H9 (cell line): ENCODE measurements at regions not wholly inside any gene's neighbourhood (a gene's known extent, or its start where the extent isn't known, plus 50 kb on each side); places are given as distances from the start of the nearest gene placed in this dataset.

ENCODE experiments used
- DNase-seq: peaks from one replicate; pipeline ENCODE4 v3.0.0-alpha.2; 2017
- H2AFZ ChIP-seq: one replicate; pipeline ENCODE4 v1.6.1; 2013; ENCODE audit warnings: mild to moderate bottlenecking, low read length, control low read depth, moderate library complexity
- H2AK5ac ChIP-seq: 2 replicates; pipeline ENCODE4 v1.6.1; 2013; ENCODE audit warnings: low read length, control low read depth, mixed read lengths; ENCODE audit not compliant: insufficient read length
- H2BK120ac ChIP-seq: one replicate; pipeline ENCODE4 v1.6.1; 2013; ENCODE audit warnings: low read depth, mild to moderate bottlenecking, low read length, control low read depth, inconsistent platforms; ENCODE audit not compliant: poor library complexity, severe bottlenecking
- H2BK12ac ChIP-seq: 2 replicates; pipeline ENCODE4 v1.6.1; 2013; ENCODE audit warnings: low read length, control low read depth, mixed read lengths, low read depth; ENCODE audit not compliant: insufficient read length
- H2BK15ac ChIP-seq: 2 replicates; pipeline ENCODE4 v1.6.1; 2013; ENCODE audit warnings: low read depth, low read length, control low read depth
- H2BK20ac ChIP-seq: one replicate; pipeline ENCODE4 v1.6.1; 2013; ENCODE audit warnings: low read depth, mild to moderate bottlenecking, low read length, control low read depth, inconsistent platforms; ENCODE audit not compliant: poor library complexity, severe bottlenecking
- H2BK5ac ChIP-seq: 2 replicates; pipeline ENCODE4 v1.6.1; 2013; ENCODE audit warnings: low read length, control low read depth, mixed read lengths; ENCODE audit not compliant: insufficient read length
- H3K14ac ChIP-seq: 2 replicates; pipeline ENCODE4 v1.6.1; 2013; ENCODE audit warnings: low read length, control low read depth; ENCODE audit not compliant: insufficient read depth
- H3K18ac ChIP-seq: 2 replicates; pipeline ENCODE4 v1.6.1; 2013; ENCODE audit warnings: low read depth, mild to moderate bottlenecking, mixed read lengths, low read length, control low read depth; ENCODE audit not compliant: insufficient read length
- H3K23ac ChIP-seq: 2 replicates; pipeline ENCODE4 v1.6.1; 2013; ENCODE audit warnings: low read length, control low read depth, mixed read lengths, low read depth; ENCODE audit not compliant: insufficient read length
- H3K23me2 ChIP-seq: 2 replicates; pipeline ENCODE4 v1.6.1; 2013; ENCODE audit warnings: low read depth, mild to moderate bottlenecking, mixed read lengths, low read length, control low read depth; ENCODE audit not compliant: insufficient read length, poor library complexity, severe bottlenecking
- H3K27ac ChIP-seq: 2 replicates; pipeline ENCODE4 v1.5.1; 2013; ENCODE audit warnings: low read length, control low read depth, mixed read lengths, low read depth; ENCODE audit not compliant: insufficient read length
- H3K27me3 ChIP-seq: 2 replicates; pipeline ENCODE4 v1.6.1; 2013; ENCODE audit warnings: low read length, control low read depth, inconsistent platforms; ENCODE audit not compliant: insufficient read depth
- H3K4ac ChIP-seq: 2 replicates; pipeline ENCODE4 v1.6.1; 2013; ENCODE audit warnings: low read depth, mild to moderate bottlenecking, control low read depth, inconsistent platforms, low read length, moderate library complexity
- H3K4me1 ChIP-seq: 2 replicates; pipeline ENCODE4 v1.6.1; 2013; ENCODE audit warnings: low read length, control low read depth, inconsistent platforms; ENCODE audit not compliant: insufficient read depth
- H3K4me2 ChIP-seq: 2 replicates; pipeline ENCODE4 v1.6.1; 2013; ENCODE audit warnings: low read length, control low read depth, mixed read lengths; ENCODE audit not compliant: insufficient read length, insufficient read depth
- H3K56ac ChIP-seq: 2 replicates; pipeline ENCODE4 v1.6.1; 2013; ENCODE audit warnings: low read depth, mild to moderate bottlenecking, mixed read lengths, low read length, control low read depth; ENCODE audit not compliant: insufficient read length
- H3K79me1 ChIP-seq: 2 replicates; pipeline ENCODE4 v1.6.1; 2013; ENCODE audit warnings: low read depth, mild to moderate bottlenecking, moderate library complexity, low read length, control low read depth, inconsistent platforms; ENCODE audit not compliant: insufficient read depth, poor library complexity, severe bottlenecking
- H3K79me2 ChIP-seq: 2 replicates; pipeline ENCODE4 v1.6.1; 2013; ENCODE audit warnings: low read length, control low read depth, inconsistent platforms; ENCODE audit not compliant: insufficient read depth
- H3K9ac ChIP-seq: 2 replicates; pipeline ENCODE4 v1.6.1; 2013; ENCODE audit warnings: low read length, control low read depth, mixed read lengths; ENCODE audit not compliant: insufficient read length; ENCODE audit errors: extremely low read depth
- H3K9me3 ChIP-seq: one replicate; pipeline ENCODE4 v1.6.1; 2013; ENCODE audit warnings: low read depth, low read length, inconsistent platforms; ENCODE audit not compliant: control insufficient read depth
- H3T11ph ChIP-seq: one replicate; pipeline ENCODE4 v1.6.1; 2013; ENCODE audit warnings: mild to moderate bottlenecking, low read length, control low read depth, inconsistent platforms
- H4K20me1 ChIP-seq: one replicate; pipeline ENCODE4 v1.6.1; 2013; ENCODE audit not compliant: control insufficient read depth, insufficient read length, insufficient read depth
- H4K5ac ChIP-seq: 2 replicates; pipeline ENCODE4 v1.6.1; 2013; ENCODE audit warnings: low read depth, mild to moderate bottlenecking, mixed read lengths, low read length, control low read depth; ENCODE audit not compliant: insufficient read length
- H4K8ac ChIP-seq: replicated peaks from 2 replicates; pipeline ENCODE4 v1.6.1; 2013; ENCODE audit warnings: low read length, control low read depth, mixed read lengths, low read depth; ENCODE audit not compliant: insufficient read length
- H4K91ac ChIP-seq: 2 replicates; pipeline ENCODE4 v1.6.1; 2013; ENCODE audit warnings: low read depth, mild to moderate bottlenecking, moderate library complexity, mixed read lengths, low read length, control low read depth; ENCODE audit not compliant: insufficient read length
- H3K27ac Mint-ChIP-seq, 3 experiments: 2 replicates in 2 of 3; 3 replicates in 1 of 3; pipeline ENCODE4 v1.8.0; 2020 to 2021; ENCODE audit warnings: mixed read lengths in 3 of 3, mild to moderate bottlenecking in 1 of 3, moderate library complexity in 1 of 3
- H3K27me3 Mint-ChIP-seq: 2 replicates; pipeline ENCODE4 v1.8.0; 2021; ENCODE audit warnings: low read depth, mild to moderate bottlenecking, moderate library complexity, mixed read lengths
- H3K36me3 Mint-ChIP-seq, 3 experiments: 2 replicates in 2 of 3; 3 replicates in 1 of 3; pipeline ENCODE4 v1.8.0; 2020 to 2021; ENCODE audit warnings: low read depth in 3 of 3, mixed read lengths in 3 of 3; ENCODE audit not compliant: insufficient read depth in 1 of 3
- H3K4me1 Mint-ChIP-seq, 2 experiments: 2 replicates each; pipeline ENCODE4 v1.8.0; 2020; ENCODE audit warnings: mixed read lengths in 2 of 2
- H3K4me3 Mint-ChIP-seq, 2 experiments: 2 replicates in 1 of 2; 3 replicates in 1 of 2; pipeline ENCODE4 v1.8.0; 2020 to 2021; ENCODE audit warnings: mild to moderate bottlenecking in 2 of 2, mixed read lengths in 2 of 2, moderate library complexity in 1 of 2
- H3K9me3 Mint-ChIP-seq, 2 experiments: 2 replicates in 1 of 2; 3 replicates in 1 of 2; pipeline ENCODE4 v1.8.0; 2020; ENCODE audit warnings: mild to moderate bottlenecking in 2 of 2, mixed read lengths in 2 of 2, moderate library complexity in 1 of 2
- WGBS: extraction: QIAGEN DNeasy Blood & Tissue Kit; methylation state at CpG from one replicate; pipeline ENCODE4 v1.1.7; 2013; ENCODE audit warnings: missing lambda C conversion rate, low lambda C conversion rate, mixed read lengths; ENCODE audit not compliant: insufficient read length; ENCODE audit errors: extremely low coverage; 5-methylcytosine and 5-hydroxymethylcytosine counted together
- TF ChIP-seq, protein P1 (sequence below): fragments of 200-600 bp; sonication (generic); conservative IDR thresholded peaks from 3 replicates; pipeline ENCODE4 v1.8.0; 2021; ENCODE audit warnings: antibody characterized with exemption, mild to moderate bottlenecking

DNA sequence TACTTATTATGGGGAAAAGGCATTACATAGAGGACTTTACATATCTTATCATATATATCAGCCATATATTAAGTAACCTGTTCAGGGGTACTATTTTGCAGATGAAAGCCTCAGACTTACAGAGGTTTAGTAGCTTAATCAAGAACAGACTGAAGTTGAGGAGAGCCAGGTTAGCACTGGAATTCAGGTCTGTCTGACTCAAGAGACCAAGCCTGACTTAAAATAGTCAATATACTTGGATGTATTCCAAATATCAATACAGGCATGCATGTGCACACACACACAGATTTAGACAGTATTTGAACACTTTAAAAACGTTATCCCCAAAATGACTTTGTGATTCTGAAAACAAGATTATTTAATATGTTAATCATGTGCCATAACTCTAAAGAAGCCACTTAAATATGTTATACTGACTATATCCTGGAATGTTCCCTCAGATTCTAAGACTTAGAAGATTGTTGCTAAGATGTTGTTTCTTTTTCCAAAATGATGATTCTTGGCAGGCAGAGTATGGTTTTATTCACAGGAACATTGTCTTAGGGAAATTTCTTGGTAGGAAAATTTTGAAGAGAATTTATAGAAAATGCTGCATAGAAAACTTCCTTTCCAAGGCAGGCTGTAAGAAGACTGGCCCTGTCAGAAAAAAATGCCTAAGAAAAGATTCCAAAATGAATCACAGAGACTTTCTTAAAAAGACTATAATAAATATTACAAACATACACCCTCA, 61.6 kb downstream of the ADAMTS1 start:
- H3T11ph ChIP-seq = no peak overlapping the region
- no peak overlapping the region for H3K23ac ChIP-seq
- WGBS = no CpG with 5 or more reads among the region's 1 CpG
- no peak overlapping the region for H2AK5ac ChIP-seq
- H2BK5ac ChIP-seq = no peak overlapping the region
- H3K56ac ChIP-seq = no peak overlapping the region
- no peaks in the 10 kb centered on the region for H3K27me3 ChIP-seq
- TF ChIP-seq, protein P1, sequence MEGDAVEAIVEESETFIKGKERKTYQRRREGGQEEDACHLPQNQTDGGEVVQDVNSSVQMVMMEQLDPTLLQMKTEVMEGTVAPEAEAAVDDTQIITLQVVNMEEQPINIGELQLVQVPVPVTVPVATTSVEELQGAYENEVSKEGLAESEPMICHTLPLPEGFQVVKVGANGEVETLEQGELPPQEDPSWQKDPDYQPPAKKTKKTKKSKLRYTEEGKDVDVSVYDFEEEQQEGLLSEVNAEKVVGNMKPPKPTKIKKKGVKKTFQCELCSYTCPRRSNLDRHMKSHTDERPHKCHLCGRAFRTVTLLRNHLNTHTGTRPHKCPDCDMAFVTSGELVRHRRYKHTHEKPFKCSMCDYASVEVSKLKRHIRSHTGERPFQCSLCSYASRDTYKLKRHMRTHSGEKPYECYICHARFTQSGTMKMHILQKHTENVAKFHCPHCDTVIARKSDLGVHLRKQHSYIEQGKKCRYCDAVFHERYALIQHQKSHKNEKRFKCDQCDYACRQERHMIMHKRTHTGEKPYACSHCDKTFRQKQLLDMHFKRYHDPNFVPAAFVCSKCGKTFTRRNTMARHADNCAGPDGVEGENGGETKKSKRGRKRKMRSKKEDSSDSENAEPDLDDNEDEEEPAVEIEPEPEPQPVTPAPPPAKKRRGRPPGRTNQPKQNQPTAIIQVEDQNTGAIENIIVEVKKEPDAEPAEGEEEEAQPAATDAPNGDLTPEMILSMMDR = no peak
- H3K4me1 ChIP-seq = no peaks in the 10 kb centered on the region
- H3K4me2 ChIP-seq = no peak overlapping the region
- no peaks in the 10 kb centered on the region for H4K20me1 ChIP-seq
- Mint-ChIP-seq H3K9me3 (0 out of 5 replicates have a peak, but pooled peaks cover 2 to 3% of the 10 kb centered on the region in 2 experiments), H3K4me1 (no peaks in the 10 kb centered on the region), H3K4me3 (no peak overlapping the region), H3K27me3 (no peaks in the 10 kb centered on the region; the same call in 1 of the 2 replicates), H3K27ac (no peak overlapping the region), H3K36me3 (peaks cover 0 to 3% (median 0%) of the 10 kb centered on the region in 3 experiments; a peak in 1 of 7 replicates)
- no peak overlapping the region for H4K8ac ChIP-seq
- H3K79me2 ChIP-seq = no peaks in the 10 kb centered on the region
- H2BK120ac ChIP-seq = no peak overlapping the region
- no peaks in the 10 kb centered on the region for H3K23me2 ChIP-seq
- H3K79me1 ChIP-seq = no peaks in the 10 kb centered on the region
- DNase-seq = no peak
- H3K9me3 ChIP-seq = no peaks in the 10 kb centered on the region
- H3K27ac ChIP-seq = no peak overlapping the region
- H4K91ac ChIP-seq = no peak overlapping the region
- no peak overlapping the region for H2BK12ac ChIP-seq
- H3K9ac ChIP-seq = no peak overlapping the region
- H2BK15ac ChIP-seq = no peak overlapping the region
- H2AFZ ChIP-seq = no peak overlapping the region
- no peak overlapping the region for H4K5ac ChIP-seq
- H3K4ac ChIP-seq = no peak overlapping the region
- no peak overlapping the region for H2BK20ac ChIP-seq
- no peak overlapping the region for H3K14ac ChIP-seq
- H3K18ac ChIP-seq = no peak overlapping the region
